Kidney (tissue), 13 donors: ENCODE measurements at regions not wholly inside any gene's neighbourhood (a gene's known extent, or its start where the extent isn't known, plus 50 kb on each side); places are given as distances from the start of the nearest gene placed in this dataset.

ENCODE experiments used
- DNase-seq, 5 donors: peaks; one replicate each; pipeline ENCODE4 v3.0.0-alpha.2; 2013 to 2020
- FAIRE-seq: peaks from 2 replicates; lab custom pipeline; 2012; peaks lifted over from hg19 to GRCh38; lab: Jason Lieb, UNC
- H3K27ac ChIP-seq, 2 donors: one replicate each; pipeline ENCODE4 v1.7.0; 2013; ENCODE audit warnings: low read depth in 2 of 2, low read length in 2 of 2, inconsistent platforms in 1 of 2
- H3K27me3 ChIP-seq: one replicate; pipeline ENCODE4 v1.7.1; 2013; ENCODE audit warnings: low read length, inconsistent platforms; ENCODE audit not compliant: control insufficient read depth, insufficient read depth
- H3K36me3 ChIP-seq, 3 donors: one replicate each; pipeline versions ENCODE4 v1.7.0 to v1.7.1; 2013; ENCODE audit warnings: low read length in 3 of 3, control low read depth in 1 of 3, inconsistent platforms in 1 of 3; ENCODE audit not compliant: insufficient read depth in 3 of 3, control insufficient read depth in 2 of 3
- H3K4me1 ChIP-seq, 3 donors: one replicate each; pipeline versions ENCODE4 v1.7.0 to v1.7.1; 2013; ENCODE audit warnings: low read length in 3 of 3, inconsistent platforms in 1 of 3, low read depth in 1 of 3; ENCODE audit not compliant: control insufficient read depth in 2 of 3, insufficient read depth in 2 of 3
- H3K4me3 ChIP-seq, 3 donors: one replicate each; pipeline versions ENCODE4 v1.7.0 to v1.8.1; 2013; ENCODE audit warnings: low read length in 3 of 3, control low read depth in 1 of 3, inconsistent platforms in 1 of 3
- H3K9ac ChIP-seq, 3 donors: one replicate each; pipeline versions ENCODE4 v1.7.0 to v1.7.1; 2013; ENCODE audit warnings: low read length in 3 of 3, control low read depth in 1 of 3, inconsistent platforms in 1 of 3
- H3K9me3 ChIP-seq, 3 donors: one replicate each; pipeline versions ENCODE4 v1.7.0 to v1.7.1; 2013; ENCODE audit warnings: low read length in 3 of 3, control low read depth in 1 of 3, inconsistent platforms in 1 of 3; ENCODE audit not compliant: control insufficient read depth in 2 of 3, insufficient read depth in 1 of 3
- intact Hi-C: fragments of 100-400 bp; cut with DNase I; formaldehyde crosslinking; loops from one replicate; pipeline ENCODE4 v1.11.1; 2022
- TF ChIP-seq, protein P1 (sequence below): IDR thresholded peaks from 3 replicates; pipeline ENCODE4 v1.5.1; 2012; ENCODE audit warnings: mild to moderate bottlenecking, moderate library complexity, borderline replicate concordance; ENCODE audit not compliant: insufficient read depth; ENCODE audit errors: extremely low read depth
- donor health status: control.
- donor health status: control.
- donor health status: control.
- donor health status: control.
- donor health status: control.
- donor health status: DM: yes; HTN: yes; CAD: no.
- donor health status: Normal renal cell carcinoma (clear cell type).

GRCh38 chr14:21965042-21965441 is 291.4 kb upstream of the OR4E1 start:
- DNase-seq (no peak), FAIRE-seq (no peak)
- H3K36me3 ChIP-seq: no peaks in the 10 kb centered on the region
- no peaks in the 10 kb centered on the region for H3K9me3 ChIP-seq
- H3K27me3 ChIP-seq: no peaks in the 10 kb centered on the region
- no peak overlapping the region for H3K9ac ChIP-seq
- no peaks in the 10 kb centered on the region for H3K4me1 ChIP-seq
- intact Hi-C loops: no loop called here
- H3K27ac ChIP-seq: no peak overlapping the region
- TF ChIP-seq, protein P1, sequence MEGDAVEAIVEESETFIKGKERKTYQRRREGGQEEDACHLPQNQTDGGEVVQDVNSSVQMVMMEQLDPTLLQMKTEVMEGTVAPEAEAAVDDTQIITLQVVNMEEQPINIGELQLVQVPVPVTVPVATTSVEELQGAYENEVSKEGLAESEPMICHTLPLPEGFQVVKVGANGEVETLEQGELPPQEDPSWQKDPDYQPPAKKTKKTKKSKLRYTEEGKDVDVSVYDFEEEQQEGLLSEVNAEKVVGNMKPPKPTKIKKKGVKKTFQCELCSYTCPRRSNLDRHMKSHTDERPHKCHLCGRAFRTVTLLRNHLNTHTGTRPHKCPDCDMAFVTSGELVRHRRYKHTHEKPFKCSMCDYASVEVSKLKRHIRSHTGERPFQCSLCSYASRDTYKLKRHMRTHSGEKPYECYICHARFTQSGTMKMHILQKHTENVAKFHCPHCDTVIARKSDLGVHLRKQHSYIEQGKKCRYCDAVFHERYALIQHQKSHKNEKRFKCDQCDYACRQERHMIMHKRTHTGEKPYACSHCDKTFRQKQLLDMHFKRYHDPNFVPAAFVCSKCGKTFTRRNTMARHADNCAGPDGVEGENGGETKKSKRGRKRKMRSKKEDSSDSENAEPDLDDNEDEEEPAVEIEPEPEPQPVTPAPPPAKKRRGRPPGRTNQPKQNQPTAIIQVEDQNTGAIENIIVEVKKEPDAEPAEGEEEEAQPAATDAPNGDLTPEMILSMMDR: no peak
- H3K4me3 ChIP-seq: no peak overlapping the region

DNA sequence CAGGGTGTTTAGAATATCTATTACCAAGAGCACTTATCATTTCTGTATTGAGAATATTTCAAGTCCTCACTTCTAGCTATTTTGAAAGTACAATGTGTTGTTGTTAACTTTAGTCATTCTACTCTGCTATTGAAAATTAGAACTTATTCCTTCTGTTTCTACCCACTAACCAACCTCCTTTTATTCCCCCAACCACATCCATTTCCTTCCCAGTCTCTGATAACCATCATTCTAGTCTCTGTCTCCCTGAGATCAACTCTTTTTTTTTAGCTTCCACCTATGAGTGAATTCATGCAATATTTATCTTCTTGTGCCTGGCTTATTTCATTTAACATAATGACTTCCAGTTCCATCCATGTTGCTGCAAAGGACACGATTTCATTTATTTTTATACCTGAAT is 290.6 kb upstream of the OR4E1 start:
- no peaks in the 10 kb centered on the region for H3K27me3 ChIP-seq
- intact Hi-C loops: no loop called here
- TF ChIP-seq, protein P1: no peak
- H3K4me1 ChIP-seq: no peaks in the 10 kb centered on the region
- no peak overlapping the region for H3K9ac ChIP-seq
- FAIRE-seq (no peak), DNase-seq (no peak)
- no peak overlapping the region for H3K27ac ChIP-seq
- no peak overlapping the region for H3K4me3 ChIP-seq
- no peaks in the 10 kb centered on the region for H3K9me3 ChIP-seq
- no peaks in the 10 kb centered on the region for H3K36me3 ChIP-seq

- Histone ChIP-seq H3K4me3 (no peak overlapping the region), H3K27me3 (no peaks in the 10 kb centered on the region), H3K9me3 (no peaks in the 10 kb centered on the region), H3K27ac (no peak overlapping the region), H3K4me1 (no peaks in the 10 kb centered on the region), H3K9ac (no peak overlapping the region), H3K36me3 (no peaks in the 10 kb centered on the region)
- intact Hi-C loops: no loop called here
- DNase-seq (no peak), FAIRE-seq (no peak)
- TF ChIP-seq, protein P1: no peak
Measured at GRCh38 chr14:21960636-21961035, 287.0 kb upstream of the OR4E1 start.

DNA sequence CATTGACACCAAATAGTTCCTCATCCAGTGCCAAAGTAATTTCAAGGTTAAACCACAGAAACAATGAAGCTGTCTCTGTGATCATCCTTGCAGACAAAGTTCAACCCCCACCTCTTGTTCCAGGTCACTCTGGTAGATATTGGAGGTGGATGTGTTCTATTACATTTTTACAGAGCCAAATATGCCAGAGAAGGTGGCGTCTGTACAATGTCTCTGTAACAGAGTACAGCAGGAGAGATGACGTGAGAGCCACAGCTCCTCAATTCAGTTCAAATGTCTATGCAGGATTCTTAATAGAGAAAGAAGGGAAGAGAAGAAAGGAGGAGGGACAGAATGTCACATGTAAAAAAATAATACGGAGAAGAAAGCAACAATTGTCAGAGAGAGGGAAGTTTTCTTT is 268.3 kb upstream of the OR4E1 start:
- FAIRE-seq: no peak
- no peak for DNase-seq

More for the DNA sequence above, 268.3 kb upstream of the OR4E1 start:
- Histone ChIP-seq H3K4me3 (no peak overlapping the region), H3K36me3 (no peaks in the 10 kb centered on the region), H3K27ac (no peak overlapping the region), H3K9me3 (no peaks in the 10 kb centered on the region), H3K9ac (no peak overlapping the region), H3K4me1 (no peaks in the 10 kb centered on the region), H3K27me3 (no peaks in the 10 kb centered on the region)
- intact Hi-C loops: no loop called here
- TF ChIP-seq, protein P1: no peak
